Erythroblast (primary cell): ENCODE measurements at regions not wholly inside any gene's neighbourhood (a gene's known extent, or its start where the extent isn't known, plus 50 kb on each side); places are given as distances from the start of the nearest gene placed in this dataset.
"Not testable (repeated sequence)": the region's sequence is repeated elsewhere in the genome, so short reads cannot be mapped to it uniquely, and the experiment has no call there.

Experiments used
- GATA1 ChIP-seq: IDR thresholded peaks from 2 replicates; pipeline ENCODE4 v1.6.1; 2011; ENCODE audit warnings: low read depth, mild to moderate bottlenecking, control low read depth, low read length, moderate library complexity
- POLR2A ChIP-seq: IDR thresholded peaks from 2 replicates; pipeline ENCODE4 v1.6.1; 2011; ENCODE audit warnings: mild to moderate bottlenecking, low read length

GRCh38 chr14:35922590-35922989 is 96.5 kb downstream of the BRMS1L start:
- not testable (repeated sequence) for TF ChIP-seq POLR2A, GATA1
